GM12874 (cell line): ENCODE measurements at regions not wholly inside any gene's neighbourhood (a gene's known extent, or its start where the extent isn't known, plus 50 kb on each side); places are given as distances from the start of the nearest gene placed in this dataset.

Source experiments
- CTCF ChIP-seq: IDR thresholded peaks from 2 replicates; pipeline ENCODE4 v1.5.1; 2011; ENCODE audit warnings: low read depth, mild to moderate bottlenecking, control low read depth, low read length, moderate library complexity; ENCODE audit not compliant: insufficient read depth

- no peak for TF ChIP-seq CTCF
These were observed 845.3 kb downstream of the BRD1 start for GRCh38 chr22:48982321-48982905.

GRCh38 chr22:48981371-48982061 lies 846.2 kb downstream of the BRD1 start:
- no peak for TF ChIP-seq CTCF

GRCh38 chr22:48980918-48981317 lies 846.8 kb downstream of the BRD1 start:
- no peak for TF ChIP-seq CTCF

- no peak for TF ChIP-seq CTCF
These were observed 847.3 kb downstream of the BRD1 start for GRCh38 chr22:48980409-48980808.

- no peak for TF ChIP-seq CTCF
These were observed 848.2 kb downstream of the BRD1 start for GRCh38 chr22:48979482-48979881.

GRCh38 chr22:48976556-48977535 lies 850.8 kb downstream of the BRD1 start:
- TF ChIP-seq CTCF, result no peak

- TF ChIP-seq CTCF, result no peak
These were observed 851.8 kb downstream of the BRD1 start for GRCh38 chr22:48975886-48976285.
